HepG2 (cell line): ENCODE measurements at regions not wholly inside any gene's neighbourhood (a gene's known extent, or its start where the extent isn't known, plus 50 kb on each side); places are given as distances from the start of the nearest gene placed in this dataset.
A peak's percentile ranks its signal among the peaks of the same experiment; 100 is the strongest.

Source experiments
- ARID4A ChIP-seq: sonication (generic); formaldehyde crosslinking; IDR thresholded peaks from 2 replicates; pipeline ENCODE4 v1.5.0; 2020; ENCODE audit warnings: mild to moderate bottlenecking, missing genetic modification reagents, borderline replicate concordance
- ATF1 ChIP-seq: IDR thresholded peaks from 2 replicates; pipeline ENCODE4 v1.6.1; 2016; ENCODE audit warnings: mild to moderate bottlenecking, control low read depth
- DDIT3 ChIP-seq: sonication (generic); formaldehyde crosslinking; IDR thresholded peaks from 2 replicates; pipeline ENCODE4 v1.4.0; 2020; ENCODE audit warnings: mild to moderate bottlenecking, missing genetic modification reagents
- FOXK1 ChIP-seq: sonication (generic); formaldehyde crosslinking; IDR thresholded peaks from 2 replicates; pipeline ENCODE4 v1.4.0; 2020; ENCODE audit warnings: low read depth, missing genetic modification reagents, borderline replicate concordance
- GLMP ChIP-seq: sonication (generic); formaldehyde crosslinking; IDR thresholded peaks from 2 replicates; pipeline ENCODE4 v1.9.0; 2021; ENCODE audit warnings: missing genetic modification reagents, mild to moderate bottlenecking, borderline replicate concordance
- HNRNPK ChIP-seq: fragments of 200-400 bp; formaldehyde crosslinking; IDR thresholded peaks from 2 replicates; pipeline ENCODE4 v1.6.1; 2018; ENCODE audit warnings: low read length, low read depth, moderate library complexity, mild to moderate bottlenecking; ENCODE audit not compliant: poor library complexity, severe bottlenecking
- HNRNPLL ChIP-seq: fragments of 200-400 bp; formaldehyde crosslinking; IDR thresholded peaks from 2 replicates; pipeline ENCODE4 v1.6.1; 2017; ENCODE audit warnings: mild to moderate bottlenecking, low read depth, low read length; ENCODE audit not compliant: poor library complexity, severe bottlenecking
- KLF11 ChIP-seq: IDR thresholded peaks from 2 replicates; pipeline ENCODE4 v1.6.1; 2016; ENCODE audit warnings: missing compliant biosample characterization
- MAFF ChIP-seq: IDR thresholded peaks from 2 replicates; pipeline ENCODE4 v1.6.1; 2011; ENCODE audit warnings: low read depth, low read length, improper control_type of control experiment
- MEIS1 ChIP-seq: sonication (generic); formaldehyde crosslinking; IDR thresholded peaks from 2 replicates; pipeline ENCODE4 v1.9.0; 2021; ENCODE audit warnings: mild to moderate bottlenecking, missing genetic modification reagents, moderate library complexity, borderline replicate concordance
- NFRKB ChIP-seq: fragments of 450-650 bp; IDR thresholded peaks from 2 replicates; pipeline ENCODE4 v1.6.1; 2017
- TBL1XR1 ChIP-seq: fragments of 150-350 bp; IDR thresholded peaks from 2 replicates; pipeline ENCODE4 v1.6.1; 2014; ENCODE audit warnings: borderline replicate concordance, low read length; ENCODE audit not compliant: partially characterized antibody
- TFDP1 ChIP-seq: IDR thresholded peaks from 2 replicates; pipeline ENCODE4 v1.6.1; 2016; ENCODE audit warnings: missing compliant biosample characterization, missing genetic modification reagents, borderline replicate concordance
- ZBTB3 ChIP-seq: sonication (generic); formaldehyde crosslinking; IDR thresholded peaks from 2 replicates; pipeline ENCODE4 v1.4.0; 2020; ENCODE audit warnings: low read depth, mild to moderate bottlenecking, moderate library complexity, missing genetic modification reagents, borderline replicate concordance
- ZMYM4 ChIP-seq: sonication (generic); formaldehyde crosslinking; IDR thresholded peaks from 2 replicates; pipeline ENCODE4 v1.8.1; 2023; ENCODE audit warnings: mild to moderate bottlenecking, missing genetic modification reagents
- ZNF605 ChIP-seq: sonication (generic); formaldehyde crosslinking; IDR thresholded peaks from 2 replicates; pipeline ENCODE4 v1.8.0; 2022; ENCODE audit warnings: mild to moderate bottlenecking, missing genetic modification reagents
- ZNF629 ChIP-seq: sonication (generic); formaldehyde crosslinking; conservative IDR thresholded peaks from 2 replicates; pipeline ENCODE4 v1.5.0; 2020; ENCODE audit warnings: missing genetic modification reagents
- TF ChIP-seq, protein P1 (sequence below): IDR thresholded peaks from 2 replicates; pipeline ENCODE4 v1.6.1; 2012; ENCODE audit warnings: low read depth, low read length, improper control_type of control experiment
- TF ChIP-seq, protein P2 (sequence below): sonication (generic); formaldehyde crosslinking; IDR thresholded peaks from 2 replicates; pipeline ENCODE4 v1.4.0; 2020; ENCODE audit warnings: mild to moderate bottlenecking, missing genetic modification reagents

DNA sequence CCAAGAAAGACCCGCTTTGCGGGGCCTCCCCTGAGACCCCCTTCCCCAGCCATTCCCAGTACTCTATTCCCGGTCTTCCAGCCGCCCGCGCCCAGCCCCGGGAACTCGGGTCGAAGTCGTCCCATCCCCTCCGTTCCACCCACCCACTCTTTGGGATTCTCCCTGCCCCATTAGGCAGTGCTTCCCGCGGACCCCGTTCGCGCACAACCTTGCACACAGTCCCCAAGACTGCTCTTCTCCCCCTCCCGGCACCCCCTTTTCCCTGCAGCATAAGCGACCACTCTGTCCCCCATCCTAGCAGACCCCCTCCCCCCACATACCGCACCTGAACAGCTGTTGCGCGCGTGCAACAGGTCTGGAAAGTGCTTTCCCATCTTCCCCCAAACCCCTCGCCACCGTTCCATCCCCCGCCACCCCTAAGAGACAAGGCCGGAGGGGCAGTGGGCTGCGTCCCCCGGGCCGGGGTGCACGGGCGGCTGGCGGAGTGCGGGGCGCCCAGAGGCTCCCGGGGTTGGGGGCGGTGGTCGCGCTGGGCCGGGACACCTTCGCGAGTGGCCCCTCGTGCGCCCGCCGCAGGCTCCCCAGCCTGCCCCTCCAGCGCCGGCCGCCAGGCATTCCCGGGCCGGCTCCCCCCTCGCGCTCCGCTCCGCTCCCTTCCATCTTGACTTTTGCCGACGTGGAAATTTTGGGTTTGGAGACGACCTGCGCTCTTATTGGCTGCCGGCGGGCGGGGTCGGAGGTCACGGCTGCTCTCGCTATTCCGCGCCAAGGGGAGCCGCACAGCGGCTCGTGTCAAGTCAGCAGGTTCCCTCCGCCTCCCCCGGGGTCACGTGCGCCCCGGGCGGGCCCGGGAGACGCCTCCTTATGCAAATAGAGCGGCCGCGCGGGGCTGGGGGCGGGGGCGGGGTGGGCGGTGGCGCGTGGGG, 201.2 kb upstream of the NFE2L3 start (continued):
- TF ChIP-seq DDIT3 (CRISPR knock-in tag): no peak
- TF ChIP-seq, protein P1, sequence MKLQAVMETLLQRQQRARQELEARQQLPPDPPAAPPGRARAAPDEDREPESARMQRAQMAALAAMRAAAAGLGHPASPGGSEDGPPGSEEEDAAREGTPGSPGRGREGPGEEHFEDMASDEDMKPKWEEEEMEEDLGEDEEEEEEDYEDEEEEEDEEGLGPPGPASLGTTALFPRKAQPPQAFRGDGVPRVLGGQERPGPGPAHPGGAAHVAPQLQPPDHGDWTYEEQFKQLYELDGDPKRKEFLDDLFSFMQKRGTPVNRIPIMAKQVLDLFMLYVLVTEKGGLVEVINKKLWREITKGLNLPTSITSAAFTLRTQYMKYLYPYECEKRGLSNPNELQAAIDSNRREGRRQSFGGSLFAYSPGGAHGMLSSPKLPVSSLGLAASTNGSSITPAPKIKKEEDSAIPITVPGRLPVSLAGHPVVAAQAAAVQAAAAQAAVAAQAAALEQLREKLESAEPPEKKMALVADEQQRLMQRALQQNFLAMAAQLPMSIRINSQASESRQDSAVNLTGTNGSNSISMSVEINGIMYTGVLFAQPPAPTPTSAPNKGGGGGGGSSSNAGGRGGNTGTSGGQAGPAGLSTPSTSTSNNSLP: no peak
- peak; percentile 13; the same call in 1 of the 2 replicates for TF ChIP-seq FOXK1
- no peak for TF ChIP-seq MEIS1 (CRISPR knock-in tag)
- TF ChIP-seq ZBTB3 (CRISPR knock-in tag): peak; percentile 72; the same call in 1 of the 2 replicates
- TF ChIP-seq KLF11 (CRISPR knock-in tag): no peak
- peak; percentile 32 for TF ChIP-seq TBL1XR1
- no peak for TF ChIP-seq ZNF629 (CRISPR knock-in tag)
- 0 out of 2 replicates have a peak, but pooled peaks have one; percentile 33 for TF ChIP-seq ZMYM4 (CRISPR knock-in tag)
- TF ChIP-seq HNRNPLL: no peak
- TF ChIP-seq NFRKB: no peak
- TF ChIP-seq ARID4A (CRISPR knock-in tag): peak; percentile 21; the same call in 1 of the 2 replicates
- peak; percentile 54; the same call in 1 of the 2 replicates for TF ChIP-seq MAFF
- no peak for TF ChIP-seq GLMP (CRISPR knock-in tag)
- no peak for TF ChIP-seq ATF1 (CRISPR knock-in tag)
- peak; percentile 16 for TF ChIP-seq HNRNPK
- TF ChIP-seq TFDP1 (CRISPR knock-in tag): peak; percentile 69; the same call in 1 of the 2 replicates
- no peak for TF ChIP-seq ZNF605 (CRISPR knock-in tag)
- TF ChIP-seq, protein P2, sequence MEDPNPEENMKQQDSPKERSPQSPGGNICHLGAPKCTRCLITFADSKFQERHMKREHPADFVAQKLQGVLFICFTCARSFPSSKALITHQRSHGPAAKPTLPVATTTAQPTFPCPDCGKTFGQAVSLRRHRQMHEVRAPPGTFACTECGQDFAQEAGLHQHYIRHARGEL: no peak
